ENCODE measurements at regions not wholly inside any gene's neighbourhood (a gene's known extent, or its start where the extent isn't known, plus 50 kb on each side); places are given as distances from the start of the nearest gene placed in this dataset.

GRCh38 chr5:109982966-109983534 is 293.3 kb downstream of the MAN2A1 start (continued):
- TF ChIP-seq, protein P1, sequence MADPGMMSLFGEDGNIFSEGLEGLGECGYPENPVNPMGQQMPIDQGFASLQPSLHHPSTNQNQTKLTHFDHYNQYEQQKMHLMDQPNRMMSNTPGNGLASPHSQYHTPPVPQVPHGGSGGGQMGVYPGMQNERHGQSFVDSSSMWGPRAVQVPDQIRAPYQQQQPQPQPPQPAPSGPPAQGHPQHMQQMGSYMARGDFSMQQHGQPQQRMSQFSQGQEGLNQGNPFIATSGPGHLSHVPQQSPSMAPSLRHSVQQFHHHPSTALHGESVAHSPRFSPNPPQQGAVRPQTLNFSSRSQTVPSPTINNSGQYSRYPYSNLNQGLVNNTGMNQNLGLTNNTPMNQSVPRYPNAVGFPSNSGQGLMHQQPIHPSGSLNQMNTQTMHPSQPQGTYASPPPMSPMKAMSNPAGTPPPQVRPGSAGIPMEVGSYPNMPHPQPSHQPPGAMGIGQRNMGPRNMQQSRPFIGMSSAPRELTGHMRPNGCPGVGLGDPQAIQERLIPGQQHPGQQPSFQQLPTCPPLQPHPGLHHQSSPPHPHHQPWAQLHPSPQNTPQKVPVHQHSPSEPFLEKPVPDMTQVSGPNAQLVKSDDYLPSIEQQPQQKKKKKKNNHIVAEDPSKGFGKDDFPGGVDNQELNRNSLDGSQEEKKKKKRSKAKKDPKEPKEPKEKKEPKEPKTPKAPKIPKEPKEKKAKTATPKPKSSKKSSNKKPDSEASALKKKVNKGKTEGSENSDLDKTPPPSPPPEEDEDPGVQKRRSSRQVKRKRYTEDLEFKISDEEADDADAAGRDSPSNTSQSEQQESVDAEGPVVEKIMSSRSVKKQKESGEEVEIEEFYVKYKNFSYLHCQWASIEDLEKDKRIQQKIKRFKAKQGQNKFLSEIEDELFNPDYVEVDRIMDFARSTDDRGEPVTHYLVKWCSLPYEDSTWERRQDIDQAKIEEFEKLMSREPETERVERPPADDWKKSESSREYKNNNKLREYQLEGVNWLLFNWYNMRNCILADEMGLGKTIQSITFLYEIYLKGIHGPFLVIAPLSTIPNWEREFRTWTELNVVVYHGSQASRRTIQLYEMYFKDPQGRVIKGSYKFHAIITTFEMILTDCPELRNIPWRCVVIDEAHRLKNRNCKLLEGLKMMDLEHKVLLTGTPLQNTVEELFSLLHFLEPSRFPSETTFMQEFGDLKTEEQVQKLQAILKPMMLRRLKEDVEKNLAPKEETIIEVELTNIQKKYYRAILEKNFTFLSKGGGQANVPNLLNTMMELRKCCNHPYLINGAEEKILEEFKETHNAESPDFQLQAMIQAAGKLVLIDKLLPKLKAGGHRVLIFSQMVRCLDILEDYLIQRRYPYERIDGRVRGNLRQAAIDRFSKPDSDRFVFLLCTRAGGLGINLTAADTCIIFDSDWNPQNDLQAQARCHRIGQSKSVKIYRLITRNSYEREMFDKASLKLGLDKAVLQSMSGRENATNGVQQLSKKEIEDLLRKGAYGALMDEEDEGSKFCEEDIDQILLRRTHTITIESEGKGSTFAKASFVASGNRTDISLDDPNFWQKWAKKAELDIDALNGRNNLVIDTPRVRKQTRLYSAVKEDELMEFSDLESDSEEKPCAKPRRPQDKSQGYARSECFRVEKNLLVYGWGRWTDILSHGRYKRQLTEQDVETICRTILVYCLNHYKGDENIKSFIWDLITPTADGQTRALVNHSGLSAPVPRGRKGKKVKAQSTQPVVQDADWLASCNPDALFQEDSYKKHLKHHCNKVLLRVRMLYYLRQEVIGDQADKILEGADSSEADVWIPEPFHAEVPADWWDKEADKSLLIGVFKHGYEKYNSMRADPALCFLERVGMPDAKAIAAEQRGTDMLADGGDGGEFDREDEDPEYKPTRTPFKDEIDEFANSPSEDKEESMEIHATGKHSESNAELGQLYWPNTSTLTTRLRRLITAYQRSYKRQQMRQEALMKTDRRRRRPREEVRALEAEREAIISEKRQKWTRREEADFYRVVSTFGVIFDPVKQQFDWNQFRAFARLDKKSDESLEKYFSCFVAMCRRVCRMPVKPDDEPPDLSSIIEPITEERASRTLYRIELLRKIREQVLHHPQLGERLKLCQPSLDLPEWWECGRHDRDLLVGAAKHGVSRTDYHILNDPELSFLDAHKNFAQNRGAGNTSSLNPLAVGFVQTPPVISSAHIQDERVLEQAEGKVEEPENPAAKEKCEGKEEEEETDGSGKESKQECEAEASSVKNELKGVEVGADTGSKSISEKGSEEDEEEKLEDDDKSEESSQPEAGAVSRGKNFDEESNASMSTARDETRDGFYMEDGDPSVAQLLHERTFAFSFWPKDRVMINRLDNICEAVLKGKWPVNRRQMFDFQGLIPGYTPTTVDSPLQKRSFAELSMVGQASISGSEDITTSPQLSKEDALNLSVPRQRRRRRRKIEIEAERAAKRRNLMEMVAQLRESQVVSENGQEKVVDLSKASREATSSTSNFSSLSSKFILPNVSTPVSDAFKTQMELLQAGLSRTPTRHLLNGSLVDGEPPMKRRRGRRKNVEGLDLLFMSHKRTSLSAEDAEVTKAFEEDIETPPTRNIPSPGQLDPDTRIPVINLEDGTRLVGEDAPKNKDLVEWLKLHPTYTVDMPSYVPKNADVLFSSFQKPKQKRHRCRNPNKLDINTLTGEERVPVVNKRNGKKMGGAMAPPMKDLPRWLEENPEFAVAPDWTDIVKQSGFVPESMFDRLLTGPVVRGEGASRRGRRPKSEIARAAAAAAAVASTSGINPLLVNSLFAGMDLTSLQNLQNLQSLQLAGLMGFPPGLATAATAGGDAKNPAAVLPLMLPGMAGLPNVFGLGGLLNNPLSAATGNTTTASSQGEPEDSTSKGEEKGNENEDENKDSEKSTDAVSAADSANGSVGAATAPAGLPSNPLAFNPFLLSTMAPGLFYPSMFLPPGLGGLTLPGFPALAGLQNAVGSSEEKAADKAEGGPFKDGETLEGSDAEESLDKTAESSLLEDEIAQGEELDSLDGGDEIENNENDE (IDR thresholded peaks at IDR 0.05; ENCODE audit: insufficient replicate concordance, low read length), result no peak
- no peak for TF ChIP-seq PHF8 (conservative IDR thresholded peaks at IDR 0.05; ENCODE audit: low read depth, low read length)
- TF ChIP-seq TAF7 (optimal IDR thresholded peaks at IDR 0.05; ENCODE audit: borderline replicate concordance, low read depth, low read length), result no peak
- TF ChIP-seq YY1 (IDR thresholded peaks at IDR 0.05; ENCODE audit: low read depth, low read length), result no peak
- no peak for TF ChIP-seq SRF (IDR thresholded peaks at IDR 0.05; ENCODE audit: low read depth, low read length)
- TF ChIP-seq HDAC2 (IDR thresholded peaks at IDR 0.05; ENCODE audit: borderline replicate concordance in 1 of 2, low read depth in 2 of 2, low read length in 2 of 2), result no peak
- no peak for TF ChIP-seq EGR1 (IDR thresholded peaks at IDR 0.05; ENCODE audit: borderline replicate concordance, low read depth, low read length)
- no peak for TF ChIP-seq CREB1 (IDR thresholded peaks at IDR 0.05)
- no peak for TF ChIP-seq HDAC6 (IDR thresholded peaks at IDR 0.05; ENCODE audit: low read depth, low read length)
- no peak for TF ChIP-seq ZNF274 (IDR thresholded peaks at IDR 0.05; ENCODE audit: borderline replicate concordance, extremely low read depth, low read length)
- no peak for TF ChIP-seq CHD1 (IDR thresholded peaks at IDR 0.05; ENCODE audit: low read depth, low read length)
